T-helper 17 cell (primary cell): ENCODE measurements at regions not wholly inside any gene's neighbourhood (a gene's known extent, or its start where the extent isn't known, plus 50 kb on each side); places are given as distances from the start of the nearest gene placed in this dataset.

Experiments used
- ATAC-seq: fragments of 150-1000 bp; cut with Tn5 transposase; 2 replicates; pipeline ENCODE4 v1.10.0; 2021; ENCODE audit warnings: mild to moderate bottlenecking, moderate library complexity
- DNase-seq, 3 donors: peaks; one replicate each; pipeline versions ENCODE4 v3.0.0 to v3.0.0-alpha.2; 2020 to 2021
- H3K9me3 ChIP-seq: one replicate; pipeline ENCODE4 v1.7.0; 2013; ENCODE audit warnings: low read length, mild to moderate bottlenecking; ENCODE audit not compliant: control insufficient read depth, poor library complexity, severe bottlenecking
- H3K27ac Mint-ChIP-seq: one replicate; pipeline ENCODE4 v1.8.0; 2022; ENCODE audit warnings: mild to moderate bottlenecking, moderate library complexity, mixed read lengths
- H3K27me3 Mint-ChIP-seq: one replicate; pipeline ENCODE4 v1.8.0; 2022; ENCODE audit warnings: mixed read lengths
- H3K36me3 Mint-ChIP-seq: one replicate; pipeline ENCODE4 v1.8.0; 2022; ENCODE audit warnings: low read depth, mixed read lengths
- H3K4me1 Mint-ChIP-seq: one replicate; pipeline ENCODE4 v1.8.0; 2022; ENCODE audit warnings: mild to moderate bottlenecking, mixed read lengths
- H3K4me3 Mint-ChIP-seq: one replicate; pipeline ENCODE4 v1.8.0; 2022; ENCODE audit warnings: mild to moderate bottlenecking, moderate library complexity, mixed read lengths

- no peak overlapping the region for H3K27ac Mint-ChIP-seq
- no peaks in the 10 kb centered on the region for H3K9me3 ChIP-seq
- ATAC-seq (no peak), DNase-seq (no peak)
- no peak overlapping the region for H3K4me3 Mint-ChIP-seq
- H3K27me3 Mint-ChIP-seq = no peaks in the 10 kb centered on the region
- H3K4me1 Mint-ChIP-seq = no peaks in the 10 kb centered on the region
- H3K36me3 Mint-ChIP-seq = no peaks in the 10 kb centered on the region
These were observed 181.1 kb downstream of the SOX9 start for GRCh38 chr17:72301887-72302286.

GRCh38 chr17:72302735-72303134 is 181.9 kb downstream of the SOX9 start:
- H3K27ac Mint-ChIP-seq = no peak overlapping the region
- H3K4me1 Mint-ChIP-seq = no peaks in the 10 kb centered on the region
- H3K27me3 Mint-ChIP-seq = peaks cover 6% of the 10 kb centered on the region
- ATAC-seq (no peak), DNase-seq (no peak)
- H3K9me3 ChIP-seq = no peaks in the 10 kb centered on the region
- H3K4me3 Mint-ChIP-seq = no peak overlapping the region
- no peaks in the 10 kb centered on the region for H3K36me3 Mint-ChIP-seq

- no peak overlapping the region for H3K27ac Mint-ChIP-seq
- no peaks in the 10 kb centered on the region for H3K4me1 Mint-ChIP-seq
- H3K4me3 Mint-ChIP-seq = no peak overlapping the region
- ATAC-seq = no peak
- H3K27me3 Mint-ChIP-seq = peaks cover 6% of the 10 kb centered on the region
- H3K9me3 ChIP-seq = no peaks in the 10 kb centered on the region
- DNase-seq = no peak
- no peaks in the 10 kb centered on the region for H3K36me3 Mint-ChIP-seq
These were observed 183.2 kb downstream of the SOX9 start for GRCh38 chr17:72303787-72304733.

- H3K4me1 Mint-ChIP-seq = no peaks in the 10 kb centered on the region
- H3K9me3 ChIP-seq = no peaks in the 10 kb centered on the region
- ATAC-seq = no peak
These were observed 184.0 kb downstream of the SOX9 start for GRCh38 chr17:72304859-72305258.

GRCh38 chr17:72305472-72305871 is 184.7 kb downstream of the SOX9 start:
- ATAC-seq (no peak), DNase-seq (no peak)
- Mint-ChIP-seq H3K36me3 (no peaks in the 10 kb centered on the region), H3K4me3 (no peak overlapping the region), H3K4me1 (no peaks in the 10 kb centered on the region), H3K27me3 (peaks cover 12% of the 10 kb centered on the region), H3K27ac (no peak overlapping the region)
- no peaks in the 10 kb centered on the region for H3K9me3 ChIP-seq

More at GRCh38 chr17:72304859-72305258, 184.0 kb downstream of the SOX9 start:
- H3K4me3 Mint-ChIP-seq = no peak overlapping the region
- H3K27ac Mint-ChIP-seq = no peak overlapping the region
- DNase-seq = no peak
- no peaks in the 10 kb centered on the region for H3K36me3 Mint-ChIP-seq
- peaks cover 11% of the 10 kb centered on the region for H3K27me3 Mint-ChIP-seq

GRCh38 chr17:72306037-72306436 is 185.2 kb downstream of the SOX9 start:
- Mint-ChIP-seq H3K36me3 (no peaks in the 10 kb centered on the region), H3K4me3 (no peak overlapping the region), H3K27ac (no peak overlapping the region), H3K27me3 (peaks cover 12% of the 10 kb centered on the region), H3K4me1 (no peaks in the 10 kb centered on the region)
- DNase-seq (no peak), ATAC-seq (no peak)
- H3K9me3 ChIP-seq = no peaks in the 10 kb centered on the region

- DNase-seq = no peak
- Mint-ChIP-seq H3K4me3 (no peak overlapping the region), H3K27ac (no peak overlapping the region), H3K27me3 (peaks cover 12% of the 10 kb centered on the region), H3K4me1 (no peaks in the 10 kb centered on the region), H3K36me3 (no peaks in the 10 kb centered on the region)
- ATAC-seq = no peak
- no peaks in the 10 kb centered on the region for H3K9me3 ChIP-seq
These were observed 187.0 kb downstream of the SOX9 start for GRCh38 chr17:72307836-72308235.

- DNase-seq (no peak), ATAC-seq (no peak)
- peaks cover 12% of the 10 kb centered on the region for H3K27me3 Mint-ChIP-seq
- no peak overlapping the region for H3K27ac Mint-ChIP-seq
- no peaks in the 10 kb centered on the region for H3K9me3 ChIP-seq
- no peak overlapping the region for H3K4me3 Mint-ChIP-seq
- no peaks in the 10 kb centered on the region for H3K4me1 Mint-ChIP-seq
- no peaks in the 10 kb centered on the region for H3K36me3 Mint-ChIP-seq
These were observed 188.0 kb downstream of the SOX9 start for GRCh38 chr17:72308744-72309385.

- no peaks in the 10 kb centered on the region for H3K4me1 Mint-ChIP-seq
- no peak overlapping the region for H3K4me3 Mint-ChIP-seq
- no peak for DNase-seq
- H3K27me3 Mint-ChIP-seq = peaks cover 12% of the 10 kb centered on the region
- no peak overlapping the region for H3K27ac Mint-ChIP-seq
- no peaks in the 10 kb centered on the region for H3K36me3 Mint-ChIP-seq
- ATAC-seq = no peak
- H3K9me3 ChIP-seq = no peaks in the 10 kb centered on the region
These were observed 190.2 kb downstream of the SOX9 start for GRCh38 chr17:72311004-72311403.

- H3K4me1 Mint-ChIP-seq = no peaks in the 10 kb centered on the region
- DNase-seq (no peak), ATAC-seq (no peak)
- peaks cover 8% of the 10 kb centered on the region for H3K27me3 Mint-ChIP-seq
- H3K27ac Mint-ChIP-seq = no peak overlapping the region
- no peak overlapping the region for H3K4me3 Mint-ChIP-seq
- no peaks in the 10 kb centered on the region for H3K36me3 Mint-ChIP-seq
- H3K9me3 ChIP-seq = no peaks in the 10 kb centered on the region
These were observed 194.5 kb downstream of the SOX9 start for GRCh38 chr17:72315122-72315913.

GRCh38 chr17:72318131-72318530 is 197.3 kb downstream of the SOX9 start:
- ATAC-seq (no peak), DNase-seq (no peak)
- Mint-ChIP-seq H3K27me3 (peaks cover 13% of the 10 kb centered on the region), H3K4me3 (no peak overlapping the region), H3K4me1 (no peaks in the 10 kb centered on the region), H3K27ac (no peak overlapping the region), H3K36me3 (no peaks in the 10 kb centered on the region)
- no peaks in the 10 kb centered on the region for H3K9me3 ChIP-seq

- no peaks in the 10 kb centered on the region for H3K9me3 ChIP-seq
- DNase-seq (no peak), ATAC-seq (no peak)
- no peak overlapping the region for H3K27ac Mint-ChIP-seq
- no peaks in the 10 kb centered on the region for H3K36me3 Mint-ChIP-seq
- no peaks in the 10 kb centered on the region for H3K4me1 Mint-ChIP-seq
- no peak overlapping the region for H3K4me3 Mint-ChIP-seq
- peaks cover 20% of the 10 kb centered on the region for H3K27me3 Mint-ChIP-seq
These were observed 201.1 kb downstream of the SOX9 start for GRCh38 chr17:72321896-72322295.

- H3K9me3 ChIP-seq = no peaks in the 10 kb centered on the region
- Mint-ChIP-seq H3K36me3 (no peaks in the 10 kb centered on the region), H3K27ac (no peak overlapping the region), H3K4me3 (no peak overlapping the region), H3K4me1 (no peaks in the 10 kb centered on the region), H3K27me3 (no peaks in the 10 kb centered on the region)
- DNase-seq (no peak), ATAC-seq (no peak)
These were observed 211.5 kb downstream of the SOX9 start for GRCh38 chr17:72332367-72332766.
